Activated T-cell treated with anti-CD3 and anti-CD28 coated beads, Interleukin-2, amount 50 U/mL, for 24 hours (primary cell): ENCODE measurements at regions not wholly inside any gene's neighbourhood (a gene's known extent, or its start where the extent isn't known, plus 50 kb on each side); places are given as distances from the start of the nearest gene placed in this dataset.

Experiments
- DNase-seq: peaks from one replicate; pipeline ENCODE4 v3.0.0-alpha.2; 2020
- H3K27ac Mint-ChIP-seq: 2 replicates; pipeline ENCODE4 v1.8.0; 2020; ENCODE audit warnings: mild to moderate bottlenecking, mixed read lengths
- H3K27me3 Mint-ChIP-seq: 2 replicates; pipeline ENCODE4 v1.8.0; 2020; ENCODE audit warnings: mixed read lengths
- H3K36me3 Mint-ChIP-seq: 2 replicates; pipeline ENCODE4 v1.8.0; 2020; ENCODE audit warnings: low read depth, mixed read lengths
- H3K4me1 Mint-ChIP-seq: 2 replicates; pipeline ENCODE4 v1.8.0; 2020; ENCODE audit warnings: low read depth, mixed read lengths
- H3K4me3 Mint-ChIP-seq: 2 replicates; pipeline ENCODE4 v1.8.0; 2020; ENCODE audit warnings: mild to moderate bottlenecking, moderate library complexity, mixed read lengths
- H3K9me3 Mint-ChIP-seq: 2 replicates; pipeline ENCODE4 v1.8.0; 2020; ENCODE audit warnings: mixed read lengths

- no peaks in the 10 kb centered on the region for H3K36me3 Mint-ChIP-seq
Measured at GRCh38 chr18:71130351-71130750, 841.5 kb downstream of the SOCS6 start.

DNA sequence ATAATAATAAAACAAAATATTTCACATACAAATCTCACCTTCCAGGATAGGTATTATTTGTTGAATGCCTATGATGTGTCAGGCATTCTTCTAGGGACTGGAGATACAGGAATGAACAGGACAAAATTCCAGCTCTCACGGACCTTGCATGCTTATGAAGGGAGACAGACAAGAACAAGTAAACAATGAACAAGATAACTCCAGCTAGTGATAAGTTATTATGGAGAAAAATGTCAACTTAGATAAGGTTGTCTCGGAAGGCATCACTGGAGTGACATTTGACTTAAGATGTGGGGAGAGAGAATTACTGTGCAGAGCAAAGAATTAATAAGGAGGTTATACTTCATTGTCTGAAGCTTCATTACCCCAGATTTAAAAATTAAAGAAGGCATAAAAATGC lies 836.7 kb downstream of the SOCS6 start:
- Mint-ChIP-seq H3K27me3 (no peaks in the 10 kb centered on the region), H3K27ac (no peak overlapping the region), H3K4me1 (no peaks in the 10 kb centered on the region), H3K9me3 (peaks cover 17% of the 10 kb centered on the region), H3K36me3 (no peaks in the 10 kb centered on the region), H3K4me3 (no peak overlapping the region)
- DNase-seq: no peak

More at GRCh38 chr18:71130351-71130750, 841.5 kb downstream of the SOCS6 start:
- Mint-ChIP-seq H3K9me3 (peaks cover 5% of the 10 kb centered on the region), H3K4me3 (no peak overlapping the region), H3K27me3 (no peaks in the 10 kb centered on the region), H3K27ac (no peak overlapping the region), H3K4me1 (no peaks in the 10 kb centered on the region)
- no peak for DNase-seq

DNA sequence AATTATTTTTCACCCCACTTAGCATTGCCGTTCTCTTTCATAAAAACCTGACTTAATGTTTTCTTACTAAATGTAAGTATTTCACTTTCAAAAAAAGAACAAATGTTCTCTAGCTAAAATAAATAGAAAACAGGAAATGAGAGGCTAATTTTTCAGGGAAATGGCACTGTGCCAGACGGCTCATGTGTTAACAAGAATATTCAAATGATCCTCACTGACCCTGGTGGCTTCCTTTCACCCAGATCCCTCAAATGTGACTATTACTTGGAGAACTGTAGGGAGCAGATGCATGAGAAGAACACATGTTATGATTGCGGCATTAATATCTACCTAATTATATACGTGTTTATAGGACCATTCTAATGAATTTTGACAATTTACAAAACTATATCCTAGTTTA lies 827.7 kb downstream of the SOCS6 start:
- no peak for DNase-seq
- Mint-ChIP-seq H3K4me3 (no peak overlapping the region), H3K36me3 (no peaks in the 10 kb centered on the region), H3K9me3 (peaks cover 4% of the 10 kb centered on the region), H3K4me1 (no peaks in the 10 kb centered on the region), H3K27ac (no peak overlapping the region), H3K27me3 (no peaks in the 10 kb centered on the region)

DNA sequence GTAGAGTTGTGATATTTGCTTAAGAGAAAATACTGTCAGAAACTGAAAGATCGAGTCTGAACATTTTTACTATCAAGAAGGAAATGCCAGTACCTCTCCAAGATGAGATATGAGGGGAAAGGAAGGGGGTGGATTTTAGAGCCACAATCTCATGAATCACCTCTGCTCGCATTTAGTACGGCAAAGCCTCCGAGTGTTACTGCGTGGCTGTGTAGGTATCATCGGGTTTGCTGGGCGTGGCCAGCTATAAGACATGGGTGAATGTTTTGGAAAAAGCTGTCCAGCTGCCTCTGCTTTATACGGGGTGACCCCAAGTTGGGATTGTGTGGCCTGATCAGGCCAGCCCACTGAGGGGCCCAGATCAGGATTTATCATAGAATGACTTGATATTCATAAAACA lies 826.4 kb downstream of the SOCS6 start:
- no peak for DNase-seq
- H3K27me3 Mint-ChIP-seq: no peaks in the 10 kb centered on the region
- H3K27ac Mint-ChIP-seq: no peak overlapping the region
- H3K9me3 Mint-ChIP-seq: peaks cover 2% of the 10 kb centered on the region
- no peaks in the 10 kb centered on the region for H3K36me3 Mint-ChIP-seq
- no peak overlapping the region for H3K4me3 Mint-ChIP-seq
- H3K4me1 Mint-ChIP-seq: no peaks in the 10 kb centered on the region

- Mint-ChIP-seq H3K4me1 (no peaks in the 10 kb centered on the region), H3K27ac (no peak overlapping the region), H3K9me3 (peaks cover 2% of the 10 kb centered on the region), H3K4me3 (no peak overlapping the region), H3K36me3 (no peaks in the 10 kb centered on the region), H3K27me3 (no peaks in the 10 kb centered on the region)
- DNase-seq: no peak
Measured at GRCh38 chr18:71114550-71115210, 825.8 kb downstream of the SOCS6 start.

GRCh38 chr18:71107244-71107643 lies 818.4 kb downstream of the SOCS6 start:
- DNase-seq: no peak
- Mint-ChIP-seq H3K36me3 (no peaks in the 10 kb centered on the region), H3K4me3 (no peak overlapping the region), H3K27me3 (no peaks in the 10 kb centered on the region), H3K9me3 (no peaks in the 10 kb centered on the region), H3K27ac (no peak overlapping the region), H3K4me1 (no peaks in the 10 kb centered on the region)

- Mint-ChIP-seq H3K9me3 (no peaks in the 10 kb centered on the region), H3K4me1 (no peaks in the 10 kb centered on the region), H3K27me3 (no peaks in the 10 kb centered on the region), H3K27ac (no peak overlapping the region), H3K4me3 (no peak overlapping the region), H3K36me3 (no peaks in the 10 kb centered on the region)
- no peak for DNase-seq
Measured at GRCh38 chr18:71106701-71107100, 817.9 kb downstream of the SOCS6 start.

DNA sequence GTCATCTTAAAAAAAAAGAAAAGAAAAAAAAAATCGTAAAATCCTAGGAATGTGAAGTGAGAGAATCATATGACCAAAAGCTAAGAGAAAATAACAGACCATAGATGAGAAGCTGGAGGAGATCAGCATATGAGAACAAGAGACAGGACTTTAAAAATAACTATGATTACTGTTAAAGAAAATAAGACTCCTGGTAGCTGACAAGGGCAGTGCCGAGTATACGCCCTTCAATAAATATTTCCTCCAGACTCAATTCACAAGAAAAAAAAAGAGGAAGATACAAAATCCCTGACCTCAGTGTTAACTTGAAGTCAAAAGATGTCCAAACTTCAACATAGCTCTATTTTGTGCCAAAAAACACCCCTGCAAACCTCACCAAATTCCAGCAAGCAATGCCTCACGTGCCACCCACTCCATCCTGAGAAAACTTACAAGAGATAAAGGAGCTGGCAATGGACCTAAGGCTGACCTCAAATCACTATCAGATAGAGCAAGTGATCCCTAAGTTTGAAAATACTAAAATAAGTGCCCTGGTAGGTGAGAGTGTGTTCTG lies 817.2 kb downstream of the SOCS6 start:
- H3K4me3 Mint-ChIP-seq: no peak overlapping the region
- H3K27ac Mint-ChIP-seq: no peak overlapping the region
- H3K4me1 Mint-ChIP-seq: no peaks in the 10 kb centered on the region
- no peaks in the 10 kb centered on the region for H3K9me3 Mint-ChIP-seq
- H3K27me3 Mint-ChIP-seq: no peaks in the 10 kb centered on the region
- no peaks in the 10 kb centered on the region for H3K36me3 Mint-ChIP-seq
- no peak for DNase-seq

GRCh38 chr18:71105078-71105819 lies 816.4 kb downstream of the SOCS6 start:
- Mint-ChIP-seq H3K27me3 (no peaks in the 10 kb centered on the region), H3K4me1 (no peaks in the 10 kb centered on the region), H3K9me3 (no peaks in the 10 kb centered on the region), H3K36me3 (no peaks in the 10 kb centered on the region), H3K27ac (no peak overlapping the region), H3K4me3 (no peak overlapping the region)
- no peak for DNase-seq

DNA sequence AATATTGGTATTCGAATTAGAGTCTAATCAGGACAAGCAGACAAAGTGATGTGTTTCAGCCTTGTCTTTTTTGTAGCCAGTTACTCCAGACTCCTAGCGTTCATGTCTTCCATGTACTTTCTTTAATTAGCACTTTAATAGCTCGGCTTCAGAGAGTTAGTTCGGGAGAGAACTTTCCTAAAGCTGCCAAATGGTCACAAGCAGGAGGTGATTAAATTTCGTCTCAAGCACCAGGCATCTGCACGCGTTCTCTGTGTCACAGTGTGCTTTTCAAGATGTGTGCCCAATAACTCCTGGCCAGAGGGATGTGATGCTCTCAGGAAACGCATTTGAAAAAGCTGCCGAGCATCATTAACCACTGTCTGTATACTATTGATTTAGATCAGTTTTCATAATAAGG lies 790.8 kb downstream of the SOCS6 start:
- no peak for DNase-seq
- H3K9me3 Mint-ChIP-seq: no peaks in the 10 kb centered on the region
- no peaks in the 10 kb centered on the region for H3K4me1 Mint-ChIP-seq
- H3K4me3 Mint-ChIP-seq: no peak overlapping the region
- no peaks in the 10 kb centered on the region for H3K36me3 Mint-ChIP-seq
- H3K27ac Mint-ChIP-seq: no peak overlapping the region
- H3K27me3 Mint-ChIP-seq: no peaks in the 10 kb centered on the region

- H3K4me3 Mint-ChIP-seq: no peak overlapping the region
- no peaks in the 10 kb centered on the region for H3K36me3 Mint-ChIP-seq
- no peaks in the 10 kb centered on the region for H3K27me3 Mint-ChIP-seq
- DNase-seq: no peak
- no peaks in the 10 kb centered on the region for H3K4me1 Mint-ChIP-seq
- no peaks in the 10 kb centered on the region for H3K9me3 Mint-ChIP-seq
- H3K27ac Mint-ChIP-seq: no peak overlapping the region
Measured at GRCh38 chr18:71077451-71077850, 788.6 kb downstream of the SOCS6 start.

DNA sequence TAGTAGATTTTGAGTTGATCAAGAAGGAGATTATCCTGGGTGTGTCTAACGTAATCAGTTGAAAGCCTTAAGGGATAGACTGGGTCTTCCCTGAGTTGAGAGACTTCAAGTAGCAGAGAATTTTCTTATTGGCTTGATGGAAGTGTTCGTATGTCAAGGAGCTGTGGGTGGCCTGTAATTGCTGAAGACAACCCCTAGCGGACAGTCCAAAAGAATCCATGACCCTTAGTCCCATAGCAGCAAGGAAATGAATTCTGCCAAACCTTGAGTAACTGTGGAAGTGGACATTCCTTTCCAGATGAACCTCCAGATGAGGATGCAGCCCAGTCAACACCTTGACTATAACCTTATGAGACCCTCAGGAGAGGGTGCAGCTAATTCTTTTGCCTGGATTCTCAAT lies 786.3 kb downstream of the SOCS6 start:
- H3K4me1 Mint-ChIP-seq: no peaks in the 10 kb centered on the region
- no peak for DNase-seq
- no peaks in the 10 kb centered on the region for H3K36me3 Mint-ChIP-seq
- H3K27ac Mint-ChIP-seq: no peak overlapping the region
- no peaks in the 10 kb centered on the region for H3K9me3 Mint-ChIP-seq
- no peaks in the 10 kb centered on the region for H3K27me3 Mint-ChIP-seq
- no peak overlapping the region for H3K4me3 Mint-ChIP-seq

- H3K36me3 Mint-ChIP-seq: no peaks in the 10 kb centered on the region
- no peak overlapping the region for H3K27ac Mint-ChIP-seq
- H3K9me3 Mint-ChIP-seq: no peaks in the 10 kb centered on the region
- H3K4me3 Mint-ChIP-seq: no peak overlapping the region
- DNase-seq: no peak
- no peaks in the 10 kb centered on the region for H3K4me1 Mint-ChIP-seq
- no peaks in the 10 kb centered on the region for H3K27me3 Mint-ChIP-seq
Measured at GRCh38 chr18:71068338-71068737, 779.5 kb downstream of the SOCS6 start.

DNA sequence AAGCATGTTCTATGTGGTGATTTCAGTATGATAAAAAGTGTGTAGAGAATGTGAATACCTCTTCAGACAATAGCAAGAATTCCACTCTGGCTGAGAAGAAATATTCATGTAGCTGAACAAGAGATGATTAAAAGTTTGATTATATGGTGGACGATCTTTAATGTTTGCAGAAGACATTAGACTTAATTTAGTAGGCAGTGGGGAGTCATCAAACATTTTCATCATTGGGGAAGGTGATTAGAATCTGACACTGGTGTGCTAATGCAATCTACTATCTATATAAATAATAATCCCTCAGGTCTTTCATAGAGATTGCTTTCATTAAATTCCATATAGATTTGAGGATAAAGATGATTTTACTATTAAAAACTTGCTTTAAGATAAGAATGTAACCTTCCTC lies 761.0 kb downstream of the SOCS6 start:
- H3K27me3 Mint-ChIP-seq: no peaks in the 10 kb centered on the region
- H3K27ac Mint-ChIP-seq: no peak overlapping the region
- DNase-seq: no peak
- no peaks in the 10 kb centered on the region for H3K4me1 Mint-ChIP-seq
- no peaks in the 10 kb centered on the region for H3K9me3 Mint-ChIP-seq
- H3K36me3 Mint-ChIP-seq: no peaks in the 10 kb centered on the region
- no peak overlapping the region for H3K4me3 Mint-ChIP-seq

DNA sequence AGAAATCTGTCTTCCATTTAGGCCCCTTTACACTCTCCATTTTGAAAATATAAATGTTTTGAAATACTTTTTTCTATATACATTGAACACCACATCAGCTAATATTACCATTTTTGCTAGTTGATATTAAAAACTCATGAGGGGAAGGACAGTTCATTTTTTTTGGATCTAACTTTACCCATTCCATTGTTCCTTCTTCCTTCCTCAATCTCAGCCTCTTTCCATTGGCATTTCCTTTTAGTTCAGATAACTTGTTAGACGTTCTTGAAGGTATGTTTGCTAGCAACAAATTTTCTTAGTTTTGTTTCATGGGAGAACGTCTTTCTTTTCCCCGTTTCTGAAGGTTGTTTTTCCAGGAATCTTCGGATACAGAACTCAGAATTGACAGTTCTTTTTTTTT lies 759.0 kb downstream of the SOCS6 start:
- H3K27me3 Mint-ChIP-seq: no peaks in the 10 kb centered on the region

More for the DNA sequence above, 759.0 kb downstream of the SOCS6 start:
- no peak overlapping the region for H3K27ac Mint-ChIP-seq
- H3K4me3 Mint-ChIP-seq: no peak overlapping the region
- no peaks in the 10 kb centered on the region for H3K9me3 Mint-ChIP-seq
- no peaks in the 10 kb centered on the region for H3K4me1 Mint-ChIP-seq
- no peak for DNase-seq
- no peaks in the 10 kb centered on the region for H3K36me3 Mint-ChIP-seq
